Activated CD4-positive, alpha-beta T cell treated with anti-CD3 and anti-CD28 coated beads, Interleukin-2, amount 10 ng/mL, durations not matched to agents 7 days and 5 days (primary cell): ENCODE measurements at regions not wholly inside any gene's neighbourhood (a gene's known extent, or its start where the extent isn't known, plus 50 kb on each side); places are given as distances from the start of the nearest gene placed in this dataset.

ENCODE experiments used
- CTCF ChIA-PET: fragments of 350-600 bp; sonication (Branson Sonifier 250); formaldehyde crosslinking; loops from one replicate; lab custom pipeline; 2021; ENCODE audit warnings: antibody characterized with exemption; lab: Charles Lee
- POLR2A ChIA-PET: fragments of 350-600 bp; sonication (Branson Sonifier 250); formaldehyde crosslinking; loops from one replicate; lab custom pipeline; 2021; ENCODE audit warnings: antibody characterized with exemption; lab: Charles Lee
- DNase-seq: peaks from one replicate; pipeline ENCODE4 v3.0.0-alpha.2; 2020
- H3K27ac Mint-ChIP-seq: one replicate; pipeline ENCODE4 v1.8.0; 2021; ENCODE audit warnings: mild to moderate bottlenecking, moderate library complexity, mixed read lengths
- H3K27me3 Mint-ChIP-seq: one replicate; pipeline ENCODE4 v1.8.0; 2021; ENCODE audit warnings: mixed read lengths
- H3K36me3 Mint-ChIP-seq: one replicate; pipeline ENCODE4 v1.8.0; 2021; ENCODE audit warnings: low read depth, mixed read lengths
- H3K4me1 Mint-ChIP-seq: one replicate; pipeline ENCODE4 v1.8.0; 2021; ENCODE audit warnings: mixed read lengths
- H3K4me3 Mint-ChIP-seq: one replicate; pipeline ENCODE4 v1.8.0; 2021; ENCODE audit warnings: mild to moderate bottlenecking, moderate library complexity, mixed read lengths
- H3K9me3 Mint-ChIP-seq: one replicate; pipeline ENCODE4 v1.8.0; 2021; ENCODE audit warnings: mixed read lengths

DNA sequence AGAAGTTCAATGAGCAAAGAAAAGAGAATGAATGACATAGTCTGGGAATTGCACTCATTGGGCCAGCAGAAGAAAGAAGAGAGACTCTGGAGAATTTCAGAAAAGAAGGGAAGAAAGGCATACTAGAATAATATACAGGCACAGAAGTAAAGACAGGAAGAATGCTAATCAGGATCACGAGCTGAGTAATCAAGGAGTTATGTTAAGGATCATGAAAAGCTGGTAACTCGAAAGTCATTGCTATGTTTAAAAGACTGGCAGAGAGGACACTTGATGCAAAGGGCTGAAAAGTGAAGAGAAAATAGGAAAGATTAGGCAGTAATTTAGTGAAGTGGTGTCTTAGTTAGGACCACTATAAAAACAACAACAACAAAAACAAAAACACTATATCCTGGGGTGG, 284.1 kb downstream of the ZBBX start:
- ChIA-PET POLR2A (no interaction called here), CTCF (no interaction called here)
- Mint-ChIP-seq H3K36me3 (no peaks in the 10 kb centered on the region), H3K27me3 (no peaks in the 10 kb centered on the region), H3K9me3 (peaks cover 2% of the 10 kb centered on the region), H3K4me1 (no peaks in the 10 kb centered on the region), H3K4me3 (no peak overlapping the region), H3K27ac (no peak overlapping the region)
- no peak for DNase-seq

DNA sequence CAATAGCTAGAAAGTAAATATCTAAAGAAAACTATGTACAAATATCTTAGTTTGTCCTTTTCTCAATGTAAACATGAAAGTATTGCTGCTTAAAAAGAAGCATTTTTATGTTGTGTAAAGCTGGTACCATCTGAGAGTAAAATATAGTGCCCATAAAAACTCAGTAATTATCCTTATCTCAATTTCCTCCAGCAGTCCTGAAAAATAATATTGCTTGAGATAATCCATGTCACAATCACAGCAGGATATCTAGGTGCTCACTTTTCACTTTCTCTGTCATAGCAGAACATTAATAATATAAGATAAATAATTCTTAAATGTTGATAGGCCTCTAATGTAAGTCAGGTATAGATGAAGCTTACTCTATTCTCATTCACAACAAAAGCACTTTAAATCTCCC, 285.5 kb downstream of the ZBBX start:
- Mint-ChIP-seq H3K4me3 (no peak overlapping the region), H3K9me3 (peaks cover 2% of the 10 kb centered on the region), H3K36me3 (no peaks in the 10 kb centered on the region), H3K27ac (no peak overlapping the region), H3K4me1 (no peaks in the 10 kb centered on the region), H3K27me3 (no peaks in the 10 kb centered on the region)
- CTCF ChIA-PET, result no interaction called here
- no peak for DNase-seq
- POLR2A ChIA-PET, result no interaction called here

DNA sequence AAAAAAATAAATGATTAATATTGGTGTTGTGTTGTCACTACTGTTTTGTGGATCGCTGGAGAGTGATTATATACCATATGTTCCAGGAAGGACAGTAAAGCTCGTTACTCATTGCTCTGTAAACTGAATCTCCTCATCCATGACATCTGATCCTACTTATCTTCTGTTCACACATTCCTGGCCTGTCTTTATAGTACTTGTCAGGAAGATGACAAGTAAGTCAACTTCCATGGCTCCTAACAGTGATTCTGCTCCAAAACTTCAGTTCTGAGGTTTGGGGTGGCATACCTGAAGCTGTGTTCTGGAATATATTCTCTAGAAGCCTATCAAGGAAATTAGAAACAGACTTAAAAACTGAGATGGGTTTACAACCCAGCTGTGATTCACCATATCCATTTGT, 288.9 kb downstream of the ZBBX start:
- Mint-ChIP-seq H3K4me3 (no peak overlapping the region), H3K4me1 (no peaks in the 10 kb centered on the region), H3K36me3 (no peaks in the 10 kb centered on the region), H3K27me3 (no peaks in the 10 kb centered on the region), H3K27ac (no peak overlapping the region), H3K9me3 (peaks cover 2% of the 10 kb centered on the region)
- ChIA-PET CTCF (interaction anchor here (0.6 kb wide), 1 partner anchor 1090 kb away, joined by 3 read pairs; no protein-coding TSS in a partner anchor), POLR2A (no interaction called here)
- no peak for DNase-seq

GRCh38 chr3:167084545-167084944, 295.6 kb downstream of the ZBBX start:
- Mint-ChIP-seq H3K9me3 (peaks cover 2% of the 10 kb centered on the region), H3K27ac (no peak overlapping the region), H3K4me1 (no peaks in the 10 kb centered on the region), H3K27me3 (no peaks in the 10 kb centered on the region), H3K36me3 (no peaks in the 10 kb centered on the region), H3K4me3 (no peak overlapping the region)
- DNase-seq, result no peak
- CTCF ChIA-PET, result no interaction called here
- POLR2A ChIA-PET, result no interaction called here

DNA sequence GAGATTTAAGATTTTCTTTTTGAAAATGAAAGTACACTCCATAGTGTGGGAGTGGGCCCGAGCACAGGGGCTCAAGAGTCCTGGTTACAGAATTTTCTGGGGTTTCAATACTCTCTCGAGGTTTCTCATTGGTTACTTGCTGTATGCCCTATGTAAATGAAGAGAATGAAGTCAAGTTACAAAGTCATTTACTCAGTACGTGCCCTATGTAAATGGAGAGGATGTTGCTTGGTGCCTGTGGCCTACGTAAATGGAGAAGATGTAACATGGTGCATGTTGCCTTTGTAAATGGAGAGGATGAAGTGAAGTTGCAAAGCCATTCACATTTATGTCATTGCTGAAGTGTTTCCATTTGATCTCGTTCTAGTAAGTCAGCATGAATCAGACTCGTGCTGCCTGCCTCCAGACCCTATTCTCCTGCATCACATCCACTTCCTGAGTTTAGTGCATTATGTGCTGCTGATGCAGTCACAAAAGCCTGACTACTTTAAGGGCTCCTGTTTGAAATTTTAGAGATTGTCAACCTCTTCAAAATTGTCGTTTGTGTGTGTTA, 302.0 kb downstream of the ZBBX start:
- H3K4me3 Mint-ChIP-seq, result no peak overlapping the region
- no peak for DNase-seq
- no peak overlapping the region for H3K27ac Mint-ChIP-seq
- peaks cover 2% of the 10 kb centered on the region for H3K9me3 Mint-ChIP-seq
- H3K4me1 Mint-ChIP-seq, result no peaks in the 10 kb centered on the region
- H3K36me3 Mint-ChIP-seq, result no peaks in the 10 kb centered on the region
- no peaks in the 10 kb centered on the region for H3K27me3 Mint-ChIP-seq
- ChIA-PET CTCF (no interaction called here), POLR2A (no interaction called here)

- ChIA-PET CTCF (no interaction called here), POLR2A (no interaction called here)
- Mint-ChIP-seq H3K4me1 (no peaks in the 10 kb centered on the region), H3K27me3 (no peaks in the 10 kb centered on the region), H3K4me3 (no peak overlapping the region), H3K9me3 (no peaks in the 10 kb centered on the region), H3K36me3 (no peaks in the 10 kb centered on the region), H3K27ac (no peak overlapping the region)
- DNase-seq, result no peak
Measured at GRCh38 chr3:167067787-167068161, 312.3 kb downstream of the ZBBX start.

- H3K27me3 Mint-ChIP-seq, result no peaks in the 10 kb centered on the region
- no peak overlapping the region for H3K4me3 Mint-ChIP-seq
- no peaks in the 10 kb centered on the region for H3K9me3 Mint-ChIP-seq
- H3K4me1 Mint-ChIP-seq, result no peaks in the 10 kb centered on the region
- H3K36me3 Mint-ChIP-seq, result no peaks in the 10 kb centered on the region
- no peak overlapping the region for H3K27ac Mint-ChIP-seq
- POLR2A ChIA-PET, result no interaction called here
- CTCF ChIA-PET, result no interaction called here
- no peak for DNase-seq
Measured at GRCh38 chr3:167066977-167067786, 312.9 kb downstream of the ZBBX start.

GRCh38 chr3:167057581-167057980, 322.5 kb downstream of the ZBBX start:
- Mint-ChIP-seq H3K4me3 (no peak overlapping the region), H3K4me1 (no peaks in the 10 kb centered on the region), H3K36me3 (no peaks in the 10 kb centered on the region), H3K9me3 (peaks cover 6% of the 10 kb centered on the region), H3K27ac (no peak overlapping the region), H3K27me3 (no peaks in the 10 kb centered on the region)
- ChIA-PET POLR2A (no interaction called here), CTCF (no interaction called here)
- no peak for DNase-seq

GRCh38 chr3:167054926-167055325, 325.2 kb downstream of the ZBBX start:
- H3K27me3 Mint-ChIP-seq, result no peaks in the 10 kb centered on the region
- H3K9me3 Mint-ChIP-seq, result peaks cover 6% of the 10 kb centered on the region
- no peaks in the 10 kb centered on the region for H3K4me1 Mint-ChIP-seq
- no peak overlapping the region for H3K27ac Mint-ChIP-seq
- no peak overlapping the region for H3K4me3 Mint-ChIP-seq
- POLR2A ChIA-PET, result no interaction called here
- no peaks in the 10 kb centered on the region for H3K36me3 Mint-ChIP-seq
- CTCF ChIA-PET, result no interaction called here
- no peak for DNase-seq

GRCh38 chr3:167051421-167051820, 328.7 kb downstream of the ZBBX start:
- Mint-ChIP-seq H3K4me1 (no peaks in the 10 kb centered on the region), H3K27me3 (no peaks in the 10 kb centered on the region), H3K36me3 (no peaks in the 10 kb centered on the region), H3K9me3 (no peaks in the 10 kb centered on the region), H3K4me3 (no peak overlapping the region), H3K27ac (no peak overlapping the region)
- DNase-seq, result no peak
- POLR2A ChIA-PET, result no interaction called here
- CTCF ChIA-PET, result no interaction called here

- no peaks in the 10 kb centered on the region for H3K9me3 Mint-ChIP-seq
- H3K36me3 Mint-ChIP-seq, result no peaks in the 10 kb centered on the region
- H3K27ac Mint-ChIP-seq, result no peak overlapping the region
- H3K4me1 Mint-ChIP-seq, result no peaks in the 10 kb centered on the region
- H3K27me3 Mint-ChIP-seq, result no peaks in the 10 kb centered on the region
- no peak for DNase-seq
- POLR2A ChIA-PET, result no interaction called here
- CTCF ChIA-PET, result no interaction called here
- no peak overlapping the region for H3K4me3 Mint-ChIP-seq
Measured at GRCh38 chr3:167033866-167034265, 346.2 kb downstream of the ZBBX start.

GRCh38 chr3:167032267-167032876, 347.7 kb downstream of the ZBBX start:
- H3K9me3 Mint-ChIP-seq, result no peaks in the 10 kb centered on the region
- no peak overlapping the region for H3K27ac Mint-ChIP-seq
- no peaks in the 10 kb centered on the region for H3K4me1 Mint-ChIP-seq
- POLR2A ChIA-PET, result no interaction called here
- H3K36me3 Mint-ChIP-seq, result no peaks in the 10 kb centered on the region
- H3K27me3 Mint-ChIP-seq, result no peaks in the 10 kb centered on the region
- CTCF ChIA-PET, result no interaction called here
- no peak for DNase-seq
- H3K4me3 Mint-ChIP-seq, result no peak overlapping the region

DNA sequence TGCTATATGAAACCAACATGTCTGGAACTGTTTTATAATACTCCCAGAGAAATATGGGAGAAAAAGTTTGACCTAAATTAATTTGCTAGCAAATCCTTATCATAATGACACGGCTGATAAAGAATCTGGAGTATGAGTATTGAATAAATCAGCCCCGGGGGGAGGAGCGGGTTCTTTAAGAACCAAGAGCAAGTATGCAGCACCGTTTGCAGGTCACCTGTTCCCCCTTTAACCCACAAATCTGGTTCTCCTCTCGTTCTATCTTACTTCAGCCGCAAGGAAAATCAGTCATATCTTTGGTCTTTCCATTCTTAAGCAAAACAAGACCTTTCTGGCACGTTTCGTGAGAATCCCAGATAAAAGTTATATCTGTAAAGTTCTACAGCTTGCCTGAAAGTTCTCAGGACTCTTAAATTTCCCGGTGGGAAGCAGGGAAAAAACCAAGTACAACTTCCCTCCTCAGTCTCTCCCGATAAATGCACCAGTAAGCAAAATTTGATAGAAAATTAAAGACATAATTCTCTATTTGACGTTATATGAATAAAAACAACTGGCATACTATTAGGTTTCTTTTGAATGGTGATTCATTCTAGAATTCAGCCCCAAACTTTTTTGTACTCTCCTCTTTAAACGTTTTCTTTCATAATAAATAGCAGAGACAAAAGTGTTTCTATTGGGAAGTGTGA, 348.6 kb downstream of the ZBBX start:
- no peak overlapping the region for H3K4me3 Mint-ChIP-seq
- H3K4me1 Mint-ChIP-seq, result no peaks in the 10 kb centered on the region
- H3K27me3 Mint-ChIP-seq, result no peaks in the 10 kb centered on the region
- H3K27ac Mint-ChIP-seq, result no peak overlapping the region
- ChIA-PET POLR2A (no interaction called here), CTCF (interaction anchor here (0.6 kb wide), 1 partner anchor 1209 kb away, joined by 4 read pairs; no protein-coding TSS in a partner anchor)
- H3K9me3 Mint-ChIP-seq, result no peaks in the 10 kb centered on the region
- H3K36me3 Mint-ChIP-seq, result no peaks in the 10 kb centered on the region
- DNase-seq, result no peak
